OCI-LY7 (cell line): ENCODE measurements at regions not wholly inside any gene's neighbourhood (a gene's known extent, or its start where the extent isn't known, plus 50 kb on each side); places are given as distances from the start of the nearest gene placed in this dataset.

ENCODE experiments used
- BruUV-seq: library from RNA; stranded (reverse); fragments of 400-500 nt; replicated peaks from 2 replicates; lab custom pipeline; 2021; lab: Mats Ljungman, UMichigan
- CTCF ChIA-PET: fragments of 300-600 bp; sonication (Branson Sonifier 250); formaldehyde crosslinking; loops from one replicate; lab custom pipeline; 2022; ENCODE audit warnings: antibody characterized with exemption; ENCODE audit not compliant: unreplicated experiment; lab: Charles Lee
- POLR2A ChIA-PET: fragments of 300-600 bp; sonication (Branson Sonifier 250); formaldehyde crosslinking; loops from one replicate; lab custom pipeline; 2022; ENCODE audit warnings: antibody characterized with exemption; lab: Charles Lee
- DNase-seq: peaks from one replicate; pipeline ENCODE4 v3.0.0-alpha.2; 2015; ENCODE audit warnings: low spot score
- H2AFZ ChIP-seq: fragments of 200-600 bp; sonication (generic), shearing (Covaris generic); 2 replicates; pipeline ENCODE4 v1.6.1; 2014; ENCODE audit warnings: mild to moderate bottlenecking, antibody characterized with exemption, low read length, moderate library complexity
- H3K27ac ChIP-seq: fragments of 200-600 bp; sonication (generic); 2 replicates; pipeline ENCODE4 v1.5.1; 2014; ENCODE audit warnings: mixed run types, low read depth, mild to moderate bottlenecking, moderate library complexity, low read length, inconsistent platforms; ENCODE audit not compliant: poor library complexity, severe bottlenecking
- H3K36me3 ChIP-seq: fragments of 200-600 bp; sonication (generic); 2 replicates; pipeline ENCODE4 v1.6.1; 2014; ENCODE audit warnings: mild to moderate bottlenecking, antibody characterized with exemption, low read length, moderate library complexity, mixed read lengths; ENCODE audit not compliant: insufficient read depth
- H3K4me1 ChIP-seq: fragments of 200-600 bp; sonication (generic); 2 replicates; pipeline ENCODE4 v1.5.1; 2014; ENCODE audit warnings: mild to moderate bottlenecking, low read length; ENCODE audit not compliant: insufficient read depth, poor library complexity, severe bottlenecking
- H3K4me2 ChIP-seq: fragments of 200-600 bp; sonication (generic); 2 replicates; pipeline ENCODE4 v1.6.1; 2014; ENCODE audit warnings: mild to moderate bottlenecking, low read length
- H3K4me3 ChIP-seq: fragments of 200-600 bp; sonication (generic); 2 replicates; pipeline ENCODE4 v1.5.1; 2014; ENCODE audit warnings: mild to moderate bottlenecking, low read depth, low read length; ENCODE audit not compliant: poor library complexity, severe bottlenecking
- H3K79me2 ChIP-seq: fragments of 200-600 bp; sonication (generic); 2 replicates; pipeline ENCODE4 v1.6.1; 2016; ENCODE audit warnings: low read depth, mild to moderate bottlenecking, low read length, moderate library complexity, mixed read lengths; ENCODE audit not compliant: insufficient read depth
- H3K9me2 ChIP-seq: fragments of 200-600 bp; sonication (generic); 2 replicates; pipeline ENCODE4 v1.6.1; 2016; ENCODE audit warnings: mild to moderate bottlenecking, low read length, mixed read lengths; ENCODE audit not compliant: insufficient read depth
- H3K9me3 ChIP-seq: fragments of 200-600 bp; sonication (generic); 2 replicates; pipeline ENCODE4 v1.6.1; 2014; ENCODE audit warnings: mild to moderate bottlenecking, mixed run types, low read length, mixed read lengths
- H4K20me1 ChIP-seq: fragments of 200-600 bp; sonication (generic); 2 replicates; pipeline ENCODE4 v1.6.1; 2014; ENCODE audit warnings: mild to moderate bottlenecking, antibody characterized with exemption, low read length, moderate library complexity, mixed read lengths; ENCODE audit not compliant: insufficient read depth
- CTCF ChIP-seq: fragments of 200-600 bp; sonication (generic); conservative IDR thresholded peaks from 2 replicates; pipeline ENCODE4 v1.5.1; 2014; ENCODE audit warnings: mild to moderate bottlenecking, antibody characterized with exemption, low read length, moderate library complexity, mixed read lengths
- EZH2phosphoT487 ChIP-seq: fragments of 200-600 bp; sonication (generic); IDR thresholded peaks from 2 replicates; pipeline ENCODE4 v1.6.1; 2018; ENCODE audit warnings: low read depth, borderline replicate concordance, mild to moderate bottlenecking, mixed run types, antibody characterized with exemption, low read length, moderate library complexity, mixed read lengths
- intact Hi-C: fragments of 100-400 bp; cut with micrococcal nuclease; formaldehyde crosslinking; loops from one replicate; pipeline ENCODE4 v1.10.0; 2022; ENCODE audit not compliant: unreplicated experiment

GRCh38 chr6:71038711-71039344 lies 82.0 kb upstream of the B3GAT2 start:
- Histone ChIP-seq H3K9me2 (no peaks in the 10 kb centered on the region), H3K9me3 (no peaks in the 10 kb centered on the region), H2AFZ (no peak overlapping the region), H3K4me3 (no peak overlapping the region), H3K79me2 (no peaks in the 10 kb centered on the region), H3K36me3 (no peaks in the 10 kb centered on the region), H3K27ac (no peak overlapping the region), H3K4me1 (no peaks in the 10 kb centered on the region), H3K4me2 (no peak overlapping the region), H4K20me1 (no peaks in the 10 kb centered on the region)
- POLR2A ChIA-PET, result interaction anchor here (0.8 kb wide), 1 partner anchor 8 kb away, joined by 3 read pairs; no protein-coding TSS in a partner anchor
- CTCF ChIA-PET, result no interaction called here
- intact Hi-C loops, result no loop called here
- no TSS peak for BruUV-seq
- DNase-seq, result no peak
- TF ChIP-seq EZH2phosphoT487 (no peak), CTCF (no peak)

DNA sequence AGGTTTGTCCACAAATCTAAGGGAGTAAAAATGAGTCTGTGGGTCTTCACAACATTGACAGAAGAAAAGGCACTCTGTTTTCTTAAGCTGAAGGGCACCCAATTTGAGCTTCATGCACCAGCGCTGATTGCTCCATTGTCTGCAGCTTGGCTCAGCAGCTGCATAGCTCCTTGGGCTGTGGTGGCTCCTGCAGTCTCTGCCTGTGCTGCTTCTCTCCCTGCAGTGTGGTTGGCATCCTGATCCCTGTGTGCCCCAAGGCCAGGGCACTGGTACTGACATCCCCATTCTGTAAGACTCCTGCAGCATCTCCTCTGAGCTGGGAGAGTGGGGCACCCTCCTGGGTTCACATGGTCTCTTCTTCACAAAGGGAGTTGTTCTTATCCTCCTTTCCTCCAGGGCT lies 83.2 kb upstream of the B3GAT2 start:
- BruUV-seq, result no TSS peak
- no peak for TF ChIP-seq EZH2phosphoT487
- no peak for TF ChIP-seq CTCF
- Histone ChIP-seq H3K27ac (no peak overlapping the region), H4K20me1 (no peaks in the 10 kb centered on the region), H3K9me3 (no peaks in the 10 kb centered on the region), H3K9me2 (no peaks in the 10 kb centered on the region), H3K4me1 (no peaks in the 10 kb centered on the region), H2AFZ (no peak overlapping the region), H3K4me3 (no peak overlapping the region), H3K79me2 (no peaks in the 10 kb centered on the region), H3K36me3 (no peaks in the 10 kb centered on the region), H3K4me2 (no peak overlapping the region)
- intact Hi-C loops, result no loop called here
- CTCF ChIA-PET, result no interaction called here
- DNase-seq, result no peak
- POLR2A ChIA-PET, result interaction anchor here (0.6 to 0.8 kb wide), 2 partner anchors 9 to 831 kb away, joined by 3 read pairs; no protein-coding TSS in a partner anchor

- no peak overlapping the region for H2AFZ ChIP-seq
- TF ChIP-seq CTCF (no peak), EZH2phosphoT487 (no peak)
- no TSS peak for BruUV-seq
- H3K27ac ChIP-seq, result no peak overlapping the region
- H3K4me3 ChIP-seq, result no peak overlapping the region
- ChIA-PET CTCF (no interaction called here), POLR2A (no interaction called here)
- no peaks in the 10 kb centered on the region for H3K9me3 ChIP-seq
- H3K79me2 ChIP-seq, result no peaks in the 10 kb centered on the region
- H3K9me2 ChIP-seq, result no peaks in the 10 kb centered on the region
- no peak overlapping the region for H3K4me2 ChIP-seq
- no peak for DNase-seq
- no peaks in the 10 kb centered on the region for H4K20me1 ChIP-seq
- H3K36me3 ChIP-seq, result no peaks in the 10 kb centered on the region
- intact Hi-C loops, result no loop called here
- no peaks in the 10 kb centered on the region for H3K4me1 ChIP-seq
Observed at GRCh38 chr6:71040841-71041240, 84.0 kb upstream of the B3GAT2 start.
